ENCODE measurements at regions not wholly inside any gene's neighbourhood (a gene's known extent, or its start where the extent isn't known, plus 50 kb on each side); places are given as distances from the start of the nearest gene placed in this dataset.

DNA sequence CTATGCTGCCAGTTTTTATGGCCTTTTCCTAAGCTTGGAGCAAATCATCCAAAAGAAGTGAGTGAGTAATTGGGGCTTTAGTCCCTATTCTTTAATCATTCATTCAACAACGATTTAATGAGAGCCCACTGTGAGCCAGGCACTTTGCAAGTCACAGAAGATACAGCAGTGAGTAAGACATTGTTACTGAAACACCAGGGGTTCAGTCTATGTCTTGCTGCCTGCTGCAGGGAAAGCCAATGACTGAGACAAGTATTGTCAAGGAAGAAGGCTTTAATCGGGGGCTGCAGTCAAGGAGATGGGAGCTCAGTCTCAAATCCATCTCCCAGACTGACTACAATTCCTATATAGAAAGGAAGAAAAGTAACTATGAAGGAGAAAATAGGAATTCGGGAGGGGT is 228.3 kb downstream of the FAM181B start:
- Histone ChIP-seq H4K91ac (replicated peaks; ENCODE audit: insufficient read length, low read length) (no peak overlapping the region), H2AFZ (ENCODE audit: low read length) (no peak overlapping the region), H4K8ac (ENCODE audit: extremely low read depth, insufficient read depth, low read length) (no peak overlapping the region), H3K79me1 (ENCODE audit: low read depth, low read length) (no peaks in the 10 kb centered on the region), H3K56ac (replicated peaks; ENCODE audit: insufficient read length, low read depth, low read length) (no peak overlapping the region), H2AK5ac (ENCODE audit: low read depth, low read length) (no peak overlapping the region), H4K20me1 (replicated peaks in 1 of 2; ENCODE audit: control insufficient read depth in 1 of 2, insufficient read depth in 2 of 2, low read length in 2 of 2) (no peaks in the 10 kb centered on the region), H3K27me3 (replicated peaks in 1 of 4; ENCODE audit: control insufficient read depth in 3 of 4, extremely low read depth in 1 of 4, insufficient read depth in 3 of 4, low read length in 3 of 4) (no peaks in the 10 kb centered on the region), H3K4me3 (ENCODE audit: extremely low read depth in 1 of 4, insufficient read depth in 2 of 4, low read depth in 3 of 4, low read length in 4 of 4) (no peak overlapping the region), H2BK120ac (replicated peaks; ENCODE audit: low read depth, low read length) (no peak overlapping the region), H2BK15ac (ENCODE audit: low read length) (no peak overlapping the region), H3K9me3 (ENCODE audit: insufficient read depth in 2 of 2, low read depth in 1 of 2, low read length in 1 of 2) (peaks cover 0 to 7% of the 10 kb centered on the region in 2 experiments; a peak in 1 of 4 replicates), H4K5ac (ENCODE audit: insufficient read length, low read depth, low read length) (no peak overlapping the region), H3K23ac (ENCODE audit: insufficient read length) (no peak overlapping the region), H2BK5ac (ENCODE audit: low read depth, low read length) (no peak overlapping the region), H2BK12ac (ENCODE audit: low read depth, low read length) (no peak overlapping the region), H3K18ac (ENCODE audit: extremely low read depth, low read length) (no peak overlapping the region), H3K14ac (ENCODE audit: insufficient read length) (no peak overlapping the region), H3K4ac (replicated peaks; ENCODE audit: insufficient read length, low read depth, low read length) (no peak overlapping the region), H3K9ac (replicated peaks in 1 of 4; ENCODE audit: extremely low read depth in 1 of 4, low read depth in 3 of 4, low read length in 3 of 4) (no peak overlapping the region), H3K4me1 (replicated peaks in 1 of 4; ENCODE audit: control insufficient read depth in 3 of 4, insufficient read depth in 4 of 4, low read length in 3 of 4) (no peaks in the 10 kb centered on the region), H3K36me3 (ENCODE audit: control insufficient read depth in 2 of 4, insufficient read depth in 4 of 4, low read length in 3 of 4) (no peaks in the 10 kb centered on the region), H3K27ac (ENCODE audit: low read depth, low read length) (no peak overlapping the region), H3K23me2 (ENCODE audit: low read depth, low read length) (no peaks in the 10 kb centered on the region), H3K4me2 (ENCODE audit: insufficient read depth in 1 of 2, low read depth in 2 of 2, low read length in 2 of 2) (no peak overlapping the region), H3K79me2 (ENCODE audit: control insufficient read depth in 1 of 2, insufficient read depth in 2 of 2, low read length in 2 of 2) (no peaks in the 10 kb centered on the region), H2BK20ac (ENCODE audit: low read length) (no peak overlapping the region)
- ChIA-PET CTCF (ENCODE audit: partially characterized antibody) (interaction anchor here (0.7 to 2.5 kb wide), 4 partner anchors 10 to 761 kb away, joined by 3 to 18 read pairs (median 3); no protein-coding TSS in a partner anchor), POLR2A (ENCODE audit: partially characterized antibody) (no interaction called here)
- TF ChIP-seq BACH1 (IDR thresholded peaks at IDR 0.05; ENCODE audit: low read length) (no peak), HDAC2 (IDR thresholded peaks at IDR 0.05; ENCODE audit: borderline replicate concordance in 1 of 2, low read depth in 2 of 2, low read length in 2 of 2) (0 out of 4 replicates have a peak, but pooled peaks of 1 of the 2 experiments have one; percentile 25)
- FAIRE-seq (no peak), DNase-seq (ENCODE audit: low read depth in 1 of 2, low spot score in 2 of 2) (no peak)
- WGBS, 2 experiments (ENCODE audit: extremely low coverage in 1 of 2, insufficient coverage in 1 of 2, insufficient read length in 1 of 2, insufficient replicate concordance in 2 of 2, low coverage in 1 of 2, low lambda C conversion rate in 2 of 2, missing lambda C conversion rate in 1 of 2) = 48% methylated on average over 3 of the region's 3 CpGs; no CpG with 5 or more reads in 1 of the 2 experiments

Measured in H1 (cell line).